Left lung (tissue), 4 donors: ENCODE measurements at regions not wholly inside any gene's neighbourhood (a gene's known extent, or its start where the extent isn't known, plus 50 kb on each side); places are given as distances from the start of the nearest gene placed in this dataset.

Source experiments
- ATAC-seq: fragments of 200-7000 bp; cut with Tn5 transposase; one replicate; pipeline ENCODE4 v1.9.1; 2020; ENCODE audit warnings: moderate library complexity
- DNase-seq, 4 donors: peaks; one replicate each; pipeline ENCODE4 v3.0.0-alpha.2; 2013 to 2020
- H3K27ac ChIP-seq, 2 donors: fragments of 200-600 bp; sonication (generic) in 1 of 2; one replicate each; pipeline versions ENCODE4 v1.5.0 to v1.8.0; 2020 to 2021
- H3K27me3 ChIP-seq, 2 donors: fragments of 200-600 bp; sonication (generic) in 1 of 2; one replicate each; pipeline versions ENCODE4 v1.5.0 to v1.8.0; 2020 to 2021
- H3K36me3 ChIP-seq, 2 donors: fragments of 200-600 bp; sonication (generic) in 1 of 2; one replicate each; pipeline versions ENCODE4 v1.5.0 to v1.8.0; 2020 to 2021
- H3K4me1 ChIP-seq, 2 donors: fragments of 200-600 bp; one replicate each; pipeline ENCODE4 v1.8.0; 2021
- H3K4me3 ChIP-seq, 2 donors: fragments of 200-600 bp; sonication (generic) in 1 of 2; one replicate each; pipeline versions ENCODE4 v1.5.0 to v1.8.0; 2020 to 2021; ENCODE audit warnings: mild to moderate bottlenecking in 1 of 2
- H3K9me3 ChIP-seq, 2 donors: fragments of 200-600 bp; sonication (generic) in 1 of 2; one replicate each; pipeline versions ENCODE4 v1.5.0 to v1.8.0; 2020 to 2021
- CTCF ChIP-seq, 2 donors: fragments of 200-600 bp; sonication (generic) in 1 of 2; IDR thresholded peaks; one replicate each; pipeline versions ENCODE4 v1.5.0 to v1.8.0; 2021; ENCODE audit warnings: antibody characterized with exemption in 2 of 2
- intact Hi-C, 2 donors: fragments of 100-400 bp; cut with DNase I; formaldehyde crosslinking; loops; one replicate each; pipeline versions ENCODE4 v1.11.2 to v1.14.2; 2022
- donor health status: DM: no; HTN: yes; CAD: no.
- donor health status: DM: no; HTN: no; CAD: no.

GRCh38 chr16:65294165-65294564 lies 172.3 kb upstream of the CDH11 start:
- H3K4me1 ChIP-seq = no peaks in the 10 kb centered on the region
- H3K4me3 ChIP-seq = no peak overlapping the region
- H3K9me3 ChIP-seq = no peaks in the 10 kb centered on the region
- no peak for TF ChIP-seq CTCF (IDR thresholded peaks at IDR 0.05)
- ATAC-seq (no peak), DNase-seq (no peak)
- intact Hi-C loops = no loop called here
- H3K27me3 ChIP-seq = no peaks in the 10 kb centered on the region
- H3K36me3 ChIP-seq = no peaks in the 10 kb centered on the region
- H3K27ac ChIP-seq = no peak overlapping the region

GRCh38 chr16:65289022-65289421 lies 167.2 kb upstream of the CDH11 start:
- no peak overlapping the region for H3K27ac ChIP-seq
- intact Hi-C loops = no loop called here
- TF ChIP-seq CTCF (IDR thresholded peaks at IDR 0.05) = no peak

DNA sequence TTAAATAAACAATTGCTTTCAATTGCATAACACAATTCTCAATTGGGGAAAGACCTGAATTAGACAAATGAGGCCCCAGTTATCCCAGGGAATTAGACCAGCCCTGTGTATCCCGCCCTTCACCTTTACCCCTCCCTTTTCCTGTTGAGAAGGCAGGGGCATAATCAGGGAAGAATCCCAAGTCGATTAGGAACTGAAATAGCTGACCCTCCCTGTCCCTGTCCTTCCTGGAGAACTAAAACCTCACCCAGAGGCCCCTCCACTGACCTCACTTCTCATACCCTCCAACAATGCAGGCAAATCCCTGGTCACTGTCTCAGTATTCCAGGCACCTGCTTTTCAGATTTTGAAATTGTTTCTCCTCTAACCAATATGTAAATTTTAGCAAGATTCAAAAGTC lies 165.4 kb upstream of the CDH11 start:
- Histone ChIP-seq H3K27ac (no peak overlapping the region), H3K4me3 (no peak overlapping the region), H3K4me1 (no peaks in the 10 kb centered on the region), H3K9me3 (no peaks in the 10 kb centered on the region), H3K36me3 (no peaks in the 10 kb centered on the region), H3K27me3 (no peaks in the 10 kb centered on the region)
- no peak for TF ChIP-seq CTCF (IDR thresholded peaks at IDR 0.05)
- intact Hi-C loops = no loop called here
- no peak for ATAC-seq
- DNase-seq = no peak

More at GRCh38 chr16:65289022-65289421, 167.2 kb upstream of the CDH11 start:
- H3K36me3 ChIP-seq = no peaks in the 10 kb centered on the region
- H3K4me1 ChIP-seq = no peaks in the 10 kb centered on the region
- H3K9me3 ChIP-seq = no peaks in the 10 kb centered on the region
- ATAC-seq (no peak), DNase-seq (no peak)
- H3K27me3 ChIP-seq = no peaks in the 10 kb centered on the region
- H3K4me3 ChIP-seq = no peak overlapping the region

DNA sequence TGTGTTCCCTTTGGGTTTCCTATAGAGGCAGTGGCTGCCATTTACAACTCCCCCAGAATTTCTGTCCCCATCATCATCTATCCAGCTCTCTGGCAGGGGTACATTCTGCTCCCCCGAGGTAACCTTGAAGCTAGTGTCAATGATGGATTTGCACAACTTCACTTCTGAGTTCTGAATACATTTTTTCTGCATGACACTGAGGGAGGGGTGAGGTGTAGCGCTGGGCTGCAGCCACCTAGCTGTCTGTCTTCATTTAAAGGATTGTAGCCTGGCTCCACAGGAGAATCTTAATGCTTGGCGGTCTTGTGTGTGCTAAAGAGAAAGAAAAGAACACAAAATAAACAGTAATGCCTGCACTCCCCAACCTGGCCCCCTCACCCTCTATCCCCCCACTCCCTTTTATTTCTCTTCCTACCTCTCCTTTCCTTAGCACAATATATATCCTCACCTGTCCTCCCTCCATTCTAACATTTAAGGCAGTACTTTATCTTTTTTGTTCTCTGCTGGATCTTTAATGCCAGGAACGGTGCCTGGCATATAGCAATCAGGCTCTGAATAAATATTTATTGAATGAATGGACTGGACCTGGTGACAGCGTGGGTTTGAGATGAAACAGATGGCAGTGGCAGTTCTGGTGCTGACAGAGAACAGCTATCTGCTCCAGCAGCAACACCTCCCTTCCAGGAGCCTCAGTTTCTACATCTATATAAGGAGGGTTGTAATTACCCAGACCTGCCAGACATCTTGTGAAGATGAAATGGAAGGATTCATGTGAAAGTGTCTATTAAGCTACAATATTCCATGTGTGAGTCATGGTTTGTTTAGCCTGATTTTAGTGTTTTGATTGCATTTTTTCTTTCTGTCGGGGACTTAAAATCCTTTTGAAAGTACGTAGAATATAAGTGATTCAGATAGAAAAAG lies 163.5 kb upstream of the CDH11 start:
- Histone ChIP-seq H3K9me3 (no peaks in the 10 kb centered on the region), H3K27me3 (no peaks in the 10 kb centered on the region), H3K36me3 (no peaks in the 10 kb centered on the region), H3K4me3 (no peak overlapping the region), H3K27ac (no peak overlapping the region), H3K4me1 (no peaks in the 10 kb centered on the region)
- intact Hi-C loops = no loop called here
- ATAC-seq (no peak), DNase-seq (no peak)
- TF ChIP-seq CTCF (IDR thresholded peaks at IDR 0.05) = no peak

- no peak for ATAC-seq
- no peaks in the 10 kb centered on the region for H3K27me3 ChIP-seq
Observed at GRCh38 chr16:65284626-65285025, 162.8 kb upstream of the CDH11 start.

More at GRCh38 chr16:65284626-65285025, 162.8 kb upstream of the CDH11 start:
- TF ChIP-seq CTCF (IDR thresholded peaks at IDR 0.05) = no peak
- H3K36me3 ChIP-seq = no peaks in the 10 kb centered on the region
- intact Hi-C loops = no loop called here
- no peaks in the 10 kb centered on the region for H3K4me1 ChIP-seq
- H3K4me3 ChIP-seq = no peak overlapping the region
- no peak overlapping the region for H3K27ac ChIP-seq
- no peak for DNase-seq
- H3K9me3 ChIP-seq = no peaks in the 10 kb centered on the region
